ENCODE measurements at regions not wholly inside any gene's neighbourhood (a gene's known extent, or its start where the extent isn't known, plus 50 kb on each side); places are given as distances from the start of the nearest gene placed in this dataset.

DNA sequence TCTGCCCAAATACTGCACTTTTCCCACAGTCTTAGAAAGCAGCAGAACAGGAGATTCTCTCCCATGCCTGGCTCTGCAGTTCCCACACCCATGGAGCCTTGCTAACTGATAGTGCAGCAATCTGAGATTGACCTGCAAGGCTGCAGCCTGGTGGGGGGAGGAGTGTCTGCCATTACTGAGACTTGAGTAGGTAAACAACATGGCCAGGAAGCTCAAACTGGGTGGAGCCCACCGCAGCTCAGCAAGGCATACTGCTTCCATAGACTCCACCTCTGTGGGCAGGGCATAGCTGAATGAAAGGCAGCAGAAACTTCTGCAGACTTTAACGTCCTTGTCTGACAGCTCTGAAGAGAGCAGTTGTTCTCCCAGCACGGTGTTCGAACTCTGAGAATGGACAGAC is 358.5 kb upstream of the PCDH9 start:
- no peaks in the 10 kb centered on the region for H3K79me2 ChIP-seq (ENCODE audit: control insufficient read depth, insufficient read depth, low read length)
- DNase-seq (ENCODE audit: extremely low read depth in 1 of 4, low spot score in 3 of 4) (peak in 1 of 4 experiments; percentile 9), FAIRE-seq (no peak), ATAC-seq (no peak)
- 0% methylated on average over 4 of the region's 4 CpGs for WGBS (ENCODE audit: insufficient coverage, low coverage, missing lambda C conversion rate)
- H3K27ac ChIP-seq (ENCODE audit: extremely low read depth, low read depth, low read length), result no peak overlapping the region
- H3K9me1 ChIP-seq (ENCODE audit: control insufficient read depth, insufficient read depth, low read length), result no peaks in the 10 kb centered on the region
- in situ Hi-C loops (cut with MboI) (no loop called here), intact Hi-C loops (cut with micrococcal nuclease) (no loop called here)
- no peaks in the 10 kb centered on the region for H3K36me3 ChIP-seq (ENCODE audit: control insufficient read depth, insufficient read depth, low read length)
- CTCF ChIA-PET (ENCODE audit: low intra/inter-chr PET ratio), result no interaction called here
- no peaks in the 10 kb centered on the region for H4K20me1 ChIP-seq (replicated peaks; ENCODE audit: control insufficient read depth, insufficient read depth, low read length)
- POLR2A ChIA-PET, result no interaction called here
- H3K27me3 ChIP-seq (ENCODE audit: control insufficient read depth in 2 of 2, insufficient read depth in 2 of 2, low read length in 2 of 2), result no peaks in the 10 kb centered on the region
- H3K9me3 ChIP-seq (replicated peaks; ENCODE audit: control insufficient read depth, insufficient read depth, low read depth, low read length), result no peaks in the 10 kb centered on the region
- H3K9ac ChIP-seq (ENCODE audit: insufficient read depth in 1 of 2, low read depth in 2 of 2, low read length in 2 of 2), result no peak overlapping the region
- no peak overlapping the region for H2AFZ ChIP-seq (ENCODE audit: low read depth, low read length)
- TF ChIP-seq ZNF146 (CRISPR knock-in tag; IDR thresholded peaks at IDR 0.05; ENCODE audit: unreplicated experiment) (no peak), HIVEP1 (CRISPR knock-in tag; IDR thresholded peaks at IDR 0.05) (no peak), JUND (IDR thresholded peaks at IDR 0.05; ENCODE audit: borderline replicate concordance, low read depth, low read length) (no peak), JUND (tag; IDR thresholded peaks at IDR 0.05; ENCODE audit: borderline replicate concordance, low read depth, low read length) (no peak), PTTG1 (tag; IDR thresholded peaks at IDR 0.05; ENCODE audit: low read depth) (no peak), MTA1 (IDR thresholded peaks at IDR 0.05; ENCODE audit: borderline replicate concordance) (no peak), ZNF696 (CRISPR knock-in tag; conservative IDR thresholded peaks at IDR 0.05) (no peak), ZNF165 (CRISPR knock-in tag; IDR thresholded peaks at IDR 0.05; ENCODE audit: borderline replicate concordance) (no peak)
- TF ChIP-seq, protein P1, sequence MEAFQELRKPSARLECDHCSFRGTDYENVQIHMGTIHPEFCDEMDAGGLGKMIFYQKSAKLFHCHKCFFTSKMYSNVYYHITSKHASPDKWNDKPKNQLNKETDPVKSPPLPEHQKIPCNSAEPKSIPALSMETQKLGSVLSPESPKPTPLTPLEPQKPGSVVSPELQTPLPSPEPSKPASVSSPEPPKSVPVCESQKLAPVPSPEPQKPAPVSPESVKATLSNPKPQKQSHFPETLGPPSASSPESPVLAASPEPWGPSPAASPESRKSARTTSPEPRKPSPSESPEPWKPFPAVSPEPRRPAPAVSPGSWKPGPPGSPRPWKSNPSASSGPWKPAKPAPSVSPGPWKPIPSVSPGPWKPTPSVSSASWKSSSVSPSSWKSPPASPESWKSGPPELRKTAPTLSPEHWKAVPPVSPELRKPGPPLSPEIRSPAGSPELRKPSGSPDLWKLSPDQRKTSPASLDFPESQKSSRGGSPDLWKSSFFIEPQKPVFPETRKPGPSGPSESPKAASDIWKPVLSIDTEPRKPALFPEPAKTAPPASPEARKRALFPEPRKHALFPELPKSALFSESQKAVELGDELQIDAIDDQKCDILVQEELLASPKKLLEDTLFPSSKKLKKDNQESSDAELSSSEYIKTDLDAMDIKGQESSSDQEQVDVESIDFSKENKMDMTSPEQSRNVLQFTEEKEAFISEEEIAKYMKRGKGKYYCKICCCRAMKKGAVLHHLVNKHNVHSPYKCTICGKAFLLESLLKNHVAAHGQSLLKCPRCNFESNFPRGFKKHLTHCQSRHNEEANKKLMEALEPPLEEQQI (IDR thresholded peaks at IDR 0.05), result no peak
- TF ChIP-seq, protein P2, sequence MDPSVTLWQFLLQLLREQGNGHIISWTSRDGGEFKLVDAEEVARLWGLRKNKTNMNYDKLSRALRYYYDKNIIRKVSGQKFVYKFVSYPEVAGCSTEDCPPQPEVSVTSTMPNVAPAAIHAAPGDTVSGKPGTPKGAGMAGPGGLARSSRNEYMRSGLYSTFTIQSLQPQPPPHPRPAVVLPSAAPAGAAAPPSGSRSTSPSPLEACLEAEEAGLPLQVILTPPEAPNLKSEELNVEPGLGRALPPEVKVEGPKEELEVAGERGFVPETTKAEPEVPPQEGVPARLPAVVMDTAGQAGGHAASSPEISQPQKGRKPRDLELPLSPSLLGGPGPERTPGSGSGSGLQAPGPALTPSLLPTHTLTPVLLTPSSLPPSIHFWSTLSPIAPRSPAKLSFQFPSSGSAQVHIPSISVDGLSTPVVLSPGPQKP (CRISPR knock-in tag; IDR thresholded peaks at IDR 0.05), result no peak
- no peak overlapping the region for H3K4me3 ChIP-seq
- no peaks in the 10 kb centered on the region for H3K4me1 ChIP-seq (replicated peaks in 1 of 2; ENCODE audit: control insufficient read depth in 2 of 2, insufficient read depth in 2 of 2, low read length in 2 of 2)
- H3K4me2 ChIP-seq (ENCODE audit: insufficient read depth, low read length), result no peak overlapping the region
- BruUV-seq (replicated peaks), result no TSS peak

All from K562 (cell line).